A549 (cell line): ENCODE measurements at regions not wholly inside any gene's neighbourhood (a gene's known extent, or its start where the extent isn't known, plus 50 kb on each side); places are given as distances from the start of the nearest gene placed in this dataset.

ENCODE experiments used
- ATAC-seq, 2 experiments: fragments of 200-7000 bp in 1 of 2; fragments of >200 bp in 1 of 2; cut with Nextera tagmentation in 1 of 2; cut with Tn5 transposase in 1 of 2; 3 replicates each; pipeline versions ENCODE4 v1.8.0 to v1.9.1; 2018 to 2020; ENCODE audit warnings: mild to moderate bottlenecking in 1 of 2, moderate library complexity in 1 of 2
- CTCF ChIA-PET: fragments of 300-600 bp; sonication (Branson Sonifier 250); formaldehyde crosslinking; extraction: SDS; loops from one replicate; lab custom pipeline; 2021; ENCODE audit warnings: antibody characterized with exemption, inconsistent platforms; lab: Yijun Ruan, JAX
- POLR2A ChIA-PET: fragments of 350-600 bp; formaldehyde crosslinking; extraction: SDS; loops from one replicate; lab custom pipeline; 2021; ENCODE audit warnings: antibody characterized with exemption, inconsistent platforms; lab: Yijun Ruan, JAX
- DNase-seq, 2 experiments: peaks; one replicate each; pipeline versions ENCODE4 v3.0.0 to v3.0.0-alpha.2; 2011 to 2016; ENCODE audit warnings: low read depth in 1 of 2, low spot score in 1 of 2
- FAIRE-seq: peaks from 2 replicates; lab custom pipeline; 2011; peaks lifted over from hg19 to GRCh38; lab: Jason Lieb, UNC
- H3K27ac ChIP-seq, 2 experiments: fragments of >200 bp; sonication (Bioruptor Twin); formaldehyde crosslinking; 3 replicates each; pipeline ENCODE4 v1.5.1; 2016 to 2017
- H3K4me1 ChIP-seq: fragments of >200 bp; sonication (Bioruptor Twin); formaldehyde crosslinking; 3 replicates; pipeline ENCODE4 v1.6.1; 2016
- H3K4me2 ChIP-seq: fragments of >200 bp; sonication (Bioruptor Twin); formaldehyde crosslinking; 3 replicates; pipeline ENCODE4 v1.6.1; 2016
- H3K4me3 ChIP-seq: fragments of >200 bp; sonication (Bioruptor Twin); formaldehyde crosslinking; 3 replicates; pipeline ENCODE4 v1.5.1; 2016
- H3K9me3 ChIP-seq: fragments of >200 bp; sonication (Bioruptor Twin); formaldehyde crosslinking; 3 replicates; pipeline ENCODE4 v1.6.1; 2016
- CBX2 ChIP-seq: fragments of 200-600 bp; sonication (generic); IDR thresholded peaks from 2 replicates; pipeline ENCODE4 v1.6.1; 2016; ENCODE audit warnings: low read depth, mild to moderate bottlenecking, borderline replicate concordance
- CEBPB ChIP-seq, 2 experiments: fragments of >200 bp in 1 of 2; sonication (Bioruptor Twin) in 1 of 2; formaldehyde crosslinking in 1 of 2; IDR thresholded peaks; 2 replicates each; pipeline ENCODE4 v1.6.1; 2012 to 2016
- CTCF ChIP-seq: fragments of >200 bp; sonication (Bioruptor Twin); formaldehyde crosslinking; IDR thresholded peaks from 3 replicates; pipeline ENCODE4 v1.5.1; 2016
- EHMT2 ChIP-seq: fragments of 200-600 bp; sonication (generic); IDR thresholded peaks from 2 replicates; pipeline ENCODE4 v1.6.1; 2016; ENCODE audit warnings: antibody characterized with exemption, low read depth, mild to moderate bottlenecking, moderate library complexity
- FOSL2 ChIP-seq, 2 experiments: fragments of 450-650 bp in 1 of 2; fragments of >200 bp in 1 of 2; sonication (Bioruptor Twin) in 1 of 2; formaldehyde crosslinking; IDR thresholded peaks; 2 replicates each; pipeline versions ENCODE4 v1.5.0 to v1.6.1; 2016 to 2020; ENCODE audit warnings: mild to moderate bottlenecking in 1 of 2, moderate library complexity in 1 of 2
- FOXS1 ChIP-seq: fragments of 250-450 bp; sonication (Bioruptor Pico); IDR thresholded peaks from 2 replicates; pipeline ENCODE4 v1.5.0; 2020; ENCODE audit warnings: mild to moderate bottlenecking, moderate library complexity
- GATA3 ChIP-seq: IDR thresholded peaks from 2 replicates; pipeline ENCODE4 v1.6.1; 2012; ENCODE audit warnings: borderline replicate concordance
- HDAC2 ChIP-seq: fragments of 200-600 bp; sonication (generic); IDR thresholded peaks from 2 replicates; pipeline ENCODE4 v1.6.1; 2016
- HES2 ChIP-seq: fragments of >200 bp; sonication (Bioruptor Twin); formaldehyde crosslinking; IDR thresholded peaks from 2 replicates; pipeline ENCODE4 v1.6.1; 2016
- HOXB13 ChIP-seq: fragments of 250-450 bp; sonication (Bioruptor Pico); IDR thresholded peaks from 2 replicates; pipeline ENCODE4 v1.5.0; 2020; ENCODE audit warnings: low read depth, mild to moderate bottlenecking, moderate library complexity
- JUN ChIP-seq, 2 experiments: fragments of >200 bp; sonication (Bioruptor Twin); formaldehyde crosslinking; IDR thresholded peaks; 2 replicates in 1 of 2; 3 replicates in 1 of 2; pipeline ENCODE4 v1.6.1; 2016 to 2017
- KDM5A ChIP-seq: fragments of 200-600 bp; sonication (generic); IDR thresholded peaks from 2 replicates; pipeline ENCODE4 v1.6.1; 2016; ENCODE audit warnings: antibody characterized with exemption, mild to moderate bottlenecking
- MAX ChIP-seq: IDR thresholded peaks from 2 replicates; pipeline ENCODE4 v1.6.1; 2012
- NR3C1 ChIP-seq: fragments of >200 bp; sonication (Bioruptor Twin); formaldehyde crosslinking; IDR thresholded peaks from 3 replicates; pipeline ENCODE4 v1.6.1; 2017
- POLR2A ChIP-seq: IDR thresholded peaks from 2 replicates; pipeline ENCODE4 v1.6.1; 2012; ENCODE audit warnings: mild to moderate bottlenecking, low read length
- POLR2AphosphoS2 ChIP-seq: conservative IDR thresholded peaks from 2 replicates; pipeline ENCODE4 v1.6.1; 2012; ENCODE audit warnings: low read length, improper control_type of control experiment, inconsistent platforms
- RAD21 ChIP-seq, 2 experiments: fragments of >200 bp in 1 of 2; sonication (Bioruptor Twin) in 1 of 2; formaldehyde crosslinking in 1 of 2; IDR thresholded peaks in 1 of 2; conservative IDR thresholded peaks in 1 of 2; 2 replicates in 1 of 2; 3 replicates in 1 of 2; pipeline ENCODE4 v1.6.1; 2012 to 2018; ENCODE audit warnings: inconsistent platforms in 1 of 2
- RARB ChIP-seq: fragments of 250-450 bp; sonication (Bioruptor Pico); IDR thresholded peaks from 2 replicates; pipeline ENCODE4 v1.8.0; 2021; ENCODE audit warnings: mild to moderate bottlenecking, moderate library complexity
- SMC3 ChIP-seq: fragments of >200 bp; sonication (Bioruptor Twin); formaldehyde crosslinking; IDR thresholded peaks from 3 replicates; pipeline ENCODE4 v1.6.1; 2018; ENCODE audit warnings: inconsistent platforms
- SREBF2 ChIP-seq: fragments of 450-650 bp; IDR thresholded peaks from 2 replicates; pipeline ENCODE4 v1.6.1; 2014; ENCODE audit warnings: mild to moderate bottlenecking, moderate library complexity
- WGBS: methylation state at CpG from one replicate; pipeline ENCODE4 v1.1.6; 2017; ENCODE audit errors: missing lambda C conversion rate; 5-methylcytosine and 5-hydroxymethylcytosine counted together

GRCh38 chr2:209331291-209331844 lies 92.5 kb upstream of the MAP2 start:
- Histone ChIP-seq H3K4me3 (no peak overlapping the region), H3K4me1 (no peaks in the 10 kb centered on the region), H3K4me2 (no peak overlapping the region), H3K9me3 (no peaks in the 10 kb centered on the region), H3K27ac (no peak overlapping the region)
- POLR2A ChIA-PET: interaction anchor here (0.5 kb wide), 1 partner anchor 224 kb away, joined by 4 read pairs; no protein-coding TSS in a partner anchor
- CTCF ChIA-PET: interaction anchor here (0.8 to 2.1 kb wide), 16 partner anchors 11 to 938 kb away, joined by 3 to 11 read pairs (median 4); partner anchors contain the start of genes MAP2 and PTH2R
- DNase-seq: peak; percentile 4 to 66
- WGBS: 0% methylated on average over 1 of the region's 1 CpG
- ATAC-seq: peak; percentile 70 to 73
- no peak for FAIRE-seq
- peak; percentile 71 to 74 for TF ChIP-seq RAD21 (conservative IDR thresholded peaks at IDR 0.05 in 1 of 2, IDR thresholded peaks at IDR 0.05 in 1 of 2)
- TF ChIP-seq CTCF: peak; percentile 54
- TF ChIP-seq EHMT2: no peak
- peak; percentile 55 for TF ChIP-seq SMC3

- TF ChIP-seq MAX (no peak), CEBPB (IDR thresholded peaks at IDR 0.05) (no peak), KDM5A (no peak), POLR2A (no peak), CBX2 (no peak), SMC3 (peak; percentile 91), SREBF2 (no peak), FOXS1 (CRISPR knock-in tag) (no peak), CTCF (peak; percentile 95), HOXB13 (CRISPR knock-in tag) (no peak), JUN (IDR thresholded peaks at IDR 0.05) (no peak), RAD21 (conservative IDR thresholded peaks at IDR 0.05 in 1 of 2, IDR thresholded peaks at IDR 0.05 in 1 of 2) (peak; percentile 94 to 95), HDAC2 (no peak)
- Histone ChIP-seq H3K4me2 (peak overlapping the region; percentile 40), H3K4me1 (no peaks in the 10 kb centered on the region), H3K9me3 (no peaks in the 10 kb centered on the region), H3K4me3 (no peak overlapping the region), H3K27ac (no peak overlapping the region)
- ATAC-seq (peak; percentile 85 to 90), DNase-seq (peak; percentile 6 to 62), FAIRE-seq (no peak)
- WGBS: 2% methylated on average over 7 of the region's 7 CpGs
- ChIA-PET POLR2A (interaction anchor here (0.9 to 1.4 kb wide), 2 partner anchors 90 to 91 kb away, joined by 3 to 5 read pairs; partner anchors contain the start of gene MAP2), CTCF (interaction anchor here (0.5 to 5.0 kb wide), 57 partner anchors 11 to 945 kb away, joined by 3 to 119 read pairs (median 4); partner anchors contain the start of genes MAP2 and PTH2R)
Measured at GRCh38 chr2:209334188-209335017, 89.4 kb upstream of the MAP2 start.

- WGBS: 2% methylated on average over 2 of the region's 2 CpGs
- H3K4me2 ChIP-seq: no peak overlapping the region
- ChIA-PET POLR2A (no interaction called here), CTCF (no interaction called here)
- H3K4me1 ChIP-seq: no peaks in the 10 kb centered on the region
- no peaks in the 10 kb centered on the region for H3K9me3 ChIP-seq
- no peak overlapping the region for H3K27ac ChIP-seq
- TF ChIP-seq HOXB13 (CRISPR knock-in tag) (no peak), POLR2AphosphoS2 (no peak), RARB (no peak), GATA3 (no peak), HES2 (no peak), FOSL2 (IDR thresholded peaks at IDR 0.05) (no peak), FOSL2 (CRISPR knock-in tag; IDR thresholded peaks at IDR 0.05) (no peak), NR3C1 (no peak)
- H3K4me3 ChIP-seq: no peak overlapping the region
- DNase-seq (no peak), FAIRE-seq (no peak), ATAC-seq (no peak)
Measured at GRCh38 chr2:209340522-209340921, 83.3 kb upstream of the MAP2 start.
